Skeletal muscle cell (primary cell): ENCODE measurements at regions not wholly inside any gene's neighbourhood (a gene's known extent, or its start where the extent isn't known, plus 50 kb on each side); places are given as distances from the start of the nearest gene placed in this dataset.

Experiments
- DNase-seq: peaks from one replicate; pipeline ENCODE4 v3.0.0-alpha.2; 2010; ENCODE audit warnings: low read depth
- H3K4me3 ChIP-seq: 2 replicates; pipeline ENCODE4 v1.5.1; 2011; ENCODE audit warnings: low read depth, mild to moderate bottlenecking, control low read depth, low read length, moderate library complexity

DNA sequence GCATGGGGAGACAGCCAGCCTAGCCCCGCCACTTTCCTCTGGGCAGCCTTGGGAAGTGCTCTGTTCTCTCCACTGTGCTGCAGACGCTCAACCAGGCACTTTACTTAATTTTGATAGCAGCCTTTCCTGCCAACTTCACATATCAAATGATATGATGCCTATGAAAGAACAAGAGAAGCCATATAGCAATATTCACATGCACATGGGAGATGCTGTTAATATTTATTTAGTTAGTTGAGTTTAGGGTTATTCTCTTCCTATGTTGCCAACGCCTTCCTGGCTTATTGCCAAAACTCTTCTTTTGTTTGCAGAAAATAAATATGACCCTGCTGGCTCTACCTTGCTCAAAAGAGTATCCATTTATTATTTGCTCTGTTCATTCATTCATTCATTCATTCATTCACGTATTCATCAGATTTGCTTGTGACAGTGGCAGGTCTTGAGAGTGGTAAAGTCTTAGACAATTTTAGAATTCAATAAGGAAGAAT, 99.3 kb downstream of the GATA6 start:
- no peak for DNase-seq
- no peak overlapping the region for H3K4me3 ChIP-seq

GRCh38 chr18:22267697-22268096, 98.3 kb downstream of the GATA6 start:
- no peak overlapping the region for H3K4me3 ChIP-seq
- DNase-seq, result no peak

- no peak overlapping the region for H3K4me3 ChIP-seq
- no peak for DNase-seq
These were observed 97.8 kb downstream of the GATA6 start for GRCh38 chr18:22267225-22267624.

- no peak for DNase-seq
- H3K4me3 ChIP-seq, result no peak overlapping the region
These were observed 96.4 kb downstream of the GATA6 start for GRCh38 chr18:22265838-22266237.

DNA sequence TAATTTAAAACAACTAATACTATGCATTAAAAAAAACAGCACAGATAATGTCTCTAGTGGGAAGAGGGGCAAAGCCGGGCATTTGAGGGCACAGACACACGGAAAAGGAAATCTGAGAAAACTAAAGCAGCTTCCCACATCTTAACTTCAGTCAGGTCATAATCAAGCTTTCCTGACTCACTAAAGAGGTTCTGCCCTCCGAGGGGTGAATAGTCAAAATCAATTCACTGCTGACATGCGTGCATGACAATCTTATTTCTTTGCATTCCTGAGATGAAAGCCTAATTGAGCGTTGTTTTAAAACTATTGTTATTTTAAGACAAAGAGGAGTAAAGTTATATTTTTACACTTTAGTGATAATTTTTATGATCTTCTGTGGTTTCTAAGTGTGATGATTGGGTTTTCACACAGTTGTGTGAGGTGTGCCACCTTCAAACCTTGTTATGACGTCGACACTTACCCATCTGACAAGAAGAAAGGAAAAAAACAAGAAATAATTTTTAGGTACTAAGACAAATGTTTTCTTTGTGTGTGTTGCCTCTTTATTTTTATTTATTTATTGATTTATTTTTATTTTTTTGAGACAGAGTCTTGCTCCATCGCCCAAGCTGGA, 90.9 kb downstream of the GATA6 start:
- DNase-seq, result no peak
- H3K4me3 ChIP-seq, result no peak overlapping the region

- no peak overlapping the region for H3K4me3 ChIP-seq
- DNase-seq, result no peak
These were observed 87.7 kb downstream of the GATA6 start for GRCh38 chr18:22257022-22257543.

- H3K4me3 ChIP-seq, result no peak overlapping the region
- no peak for DNase-seq
These were observed 84.7 kb downstream of the GATA6 start for GRCh38 chr18:22254088-22254487.

- no peak for DNase-seq
- no peak overlapping the region for H3K4me3 ChIP-seq
These were observed 84.3 kb downstream of the GATA6 start for GRCh38 chr18:22253676-22254075.

DNA sequence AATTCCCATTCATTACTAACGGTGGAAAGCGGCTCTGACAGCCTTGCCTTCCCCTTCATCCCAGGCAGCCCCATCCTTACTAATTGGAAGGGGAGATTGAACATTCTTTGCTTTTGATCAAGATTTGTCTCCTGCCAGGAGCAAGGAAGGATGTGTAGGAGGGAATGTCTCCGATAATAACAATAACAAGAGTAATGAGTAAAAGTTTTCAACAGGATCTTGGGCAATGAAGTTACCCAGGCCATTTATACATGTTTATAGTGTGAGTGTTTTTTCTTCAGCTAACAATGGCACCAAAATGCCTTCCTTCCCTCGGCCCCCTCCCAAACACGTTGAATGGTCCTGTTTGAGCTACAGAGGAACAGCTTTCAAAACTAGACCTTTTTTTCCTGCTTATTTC, 83.8 kb downstream of the GATA6 start:
- H3K4me3 ChIP-seq, result no peak overlapping the region
- DNase-seq, result no peak
